ENCODE measurements at regions not wholly inside any gene's neighbourhood (a gene's known extent, or its start where the extent isn't known, plus 50 kb on each side); places are given as distances from the start of the nearest gene placed in this dataset.

DNA sequence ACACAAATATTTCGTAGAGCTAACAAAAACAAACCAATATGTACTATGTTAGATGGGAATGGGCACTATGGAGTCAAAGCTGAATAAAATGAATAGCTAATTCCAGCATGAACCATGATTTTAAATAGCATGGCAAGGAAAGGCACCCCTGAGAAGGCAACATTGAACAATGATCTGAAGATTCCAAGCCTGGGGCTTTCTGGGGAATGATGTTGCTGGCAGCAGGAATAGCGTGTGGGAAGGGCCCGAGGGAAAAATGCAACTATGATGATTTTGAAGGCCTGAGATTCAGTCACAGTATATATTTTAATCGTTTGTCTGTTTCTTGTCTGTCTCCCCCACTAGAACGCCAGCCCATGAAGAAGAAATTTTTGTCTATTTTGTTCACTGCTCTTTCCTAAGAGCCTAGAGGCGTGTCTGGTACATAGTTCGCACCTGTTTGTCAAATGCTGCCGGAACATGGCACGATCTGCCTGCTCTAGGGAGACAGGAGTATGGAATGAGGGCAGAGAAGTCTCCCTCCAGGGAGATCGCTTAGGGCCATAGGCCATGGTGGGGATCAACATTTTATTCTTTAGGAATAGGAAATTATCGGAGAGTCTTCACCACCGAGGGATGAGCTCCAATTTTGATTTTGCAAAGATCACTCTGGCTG is 84.8 kb upstream of the EYA2 start:
- in situ Hi-C loops (cut with HindIII; ENCODE audit: low pct_unique_long_range_greater_than_20kb, low sequenced_read_pairs) = no loop called here

DNA sequence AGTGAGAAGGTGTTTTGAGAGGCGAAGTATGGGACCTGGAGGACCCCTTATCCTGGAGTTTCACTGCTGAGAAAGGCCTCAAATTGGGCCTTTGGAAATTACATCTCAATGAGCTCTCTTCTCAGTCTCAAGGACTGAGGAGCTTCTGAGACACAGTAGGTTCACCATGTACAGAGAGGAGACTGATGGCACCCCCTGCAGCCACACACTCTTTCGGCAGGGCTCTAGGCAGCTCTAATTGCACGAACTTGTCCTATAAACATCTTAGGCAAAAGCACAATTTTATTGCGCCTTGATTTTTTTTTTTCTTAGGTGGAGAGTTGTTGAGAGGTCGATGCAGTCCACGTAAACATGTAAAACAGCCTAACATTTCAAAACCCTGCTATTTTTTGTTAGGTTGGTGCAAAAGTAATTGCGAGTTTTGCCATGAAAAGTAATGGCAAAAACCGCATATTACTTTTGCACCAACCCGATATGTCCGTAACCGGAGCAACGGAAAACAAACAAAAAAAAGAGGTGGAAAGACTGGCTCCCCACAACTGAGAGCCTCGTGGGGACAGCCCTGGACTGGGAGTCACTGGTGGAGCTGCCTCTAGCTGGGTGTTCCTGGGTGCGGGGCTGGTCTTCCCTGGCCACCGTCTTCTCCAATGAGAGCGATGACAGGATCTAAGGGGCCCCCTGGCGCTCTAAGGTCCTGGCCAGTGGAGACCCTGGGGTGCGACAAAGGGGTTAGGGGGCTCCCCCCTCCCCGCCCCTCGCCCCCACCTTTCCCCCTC is 84.0 kb upstream of the EYA2 start:
- in situ Hi-C loops (cut with HindIII; ENCODE audit: low pct_unique_long_range_greater_than_20kb, low sequenced_read_pairs) = no loop called here
- DNase-seq (ENCODE audit: low read depth) = no peak

More for the DNA sequence above, 84.8 kb upstream of the EYA2 start:
- no peak for DNase-seq (ENCODE audit: low read depth)

DNA sequence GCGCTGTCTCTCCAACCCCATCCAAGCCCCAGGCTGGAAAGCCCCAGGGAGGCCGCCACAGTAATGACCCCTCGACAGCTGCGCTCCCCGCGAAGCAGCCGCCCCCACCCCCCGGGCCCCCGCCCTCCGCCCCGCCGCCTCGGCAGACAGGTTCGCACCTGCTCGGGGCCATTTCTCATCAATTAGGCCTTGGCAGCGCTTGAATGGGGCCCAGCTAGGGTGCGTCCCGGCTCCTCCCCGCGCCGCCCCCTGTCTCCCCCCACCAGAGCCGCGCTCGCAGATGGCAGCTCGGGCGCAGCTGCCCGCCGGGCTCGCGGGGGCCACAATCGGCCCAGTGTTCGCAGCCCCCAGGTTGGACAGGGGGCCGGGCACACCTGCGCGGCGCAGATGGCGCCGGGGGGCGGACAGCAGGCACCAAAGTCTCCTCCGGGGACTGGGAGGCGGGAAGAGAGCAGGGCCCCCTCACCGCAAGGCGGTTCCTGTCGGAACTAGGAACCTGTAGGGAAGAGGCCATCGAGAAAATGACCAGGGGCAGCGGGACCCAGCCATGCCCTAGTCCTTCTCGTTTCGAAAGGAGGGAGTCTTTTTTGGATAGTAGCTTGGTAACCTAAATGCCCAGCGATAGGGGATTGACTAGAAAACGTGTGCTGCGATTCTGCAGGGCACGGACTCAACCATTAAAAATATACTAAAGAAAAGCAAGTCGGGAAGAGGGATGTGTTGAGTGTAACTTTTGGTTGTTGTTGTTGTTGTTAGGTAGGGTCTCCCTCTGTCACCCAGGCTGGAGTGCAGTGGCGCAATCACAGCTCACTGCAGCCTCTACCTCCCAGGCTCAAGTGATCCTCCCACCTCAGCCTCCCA is 83.2 kb upstream of the EYA2 start:
- in situ Hi-C loops (cut with HindIII; ENCODE audit: low pct_unique_long_range_greater_than_20kb, low sequenced_read_pairs) = no loop called here
- DNase-seq (ENCODE audit: low read depth) = no peak

DNA sequence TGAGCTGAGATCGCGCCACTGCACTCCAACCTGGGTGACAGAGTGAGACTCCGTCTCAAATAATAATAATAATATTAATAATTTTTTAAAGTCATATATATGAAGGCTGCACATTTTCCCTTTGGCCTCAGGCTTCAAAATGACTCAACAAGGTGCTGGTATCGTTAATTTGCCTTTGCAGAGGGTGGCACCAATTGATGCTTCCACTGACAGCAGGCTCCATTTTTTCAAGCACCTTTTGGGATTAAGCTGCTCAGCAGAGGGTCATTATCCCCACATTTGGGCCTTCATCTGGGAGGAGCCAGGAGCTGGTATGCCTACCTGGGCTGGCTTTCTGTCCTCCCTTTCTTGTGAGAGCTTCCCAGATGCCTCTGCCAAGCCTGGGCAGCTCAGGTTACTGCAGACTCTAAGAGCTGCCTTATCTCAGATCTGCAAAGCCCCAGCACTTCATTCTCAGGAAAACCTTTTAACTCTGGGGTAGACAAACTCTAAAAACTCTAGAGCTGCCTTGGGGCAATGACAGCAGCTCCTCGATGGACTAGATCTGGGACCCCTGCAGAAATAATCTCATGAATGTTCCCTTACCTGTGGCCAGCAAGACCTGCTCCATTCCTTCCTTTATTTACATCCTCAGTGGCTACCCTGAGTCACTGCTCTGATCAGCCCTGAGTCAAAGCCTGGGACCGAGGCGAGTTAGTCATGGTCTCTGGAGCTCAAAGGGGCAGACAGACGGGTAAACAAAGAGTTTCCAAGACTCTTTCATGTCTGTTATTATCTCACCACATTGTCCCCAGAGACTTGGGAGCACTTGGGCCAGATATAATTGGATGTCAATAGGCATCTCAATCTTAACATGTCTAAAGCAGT is 80.0 kb upstream of the EYA2 start:
- in situ Hi-C loops (cut with HindIII; ENCODE audit: low pct_unique_long_range_greater_than_20kb, low sequenced_read_pairs) = no loop called here
- peak; percentile 77 for DNase-seq (ENCODE audit: low read depth)

DNA sequence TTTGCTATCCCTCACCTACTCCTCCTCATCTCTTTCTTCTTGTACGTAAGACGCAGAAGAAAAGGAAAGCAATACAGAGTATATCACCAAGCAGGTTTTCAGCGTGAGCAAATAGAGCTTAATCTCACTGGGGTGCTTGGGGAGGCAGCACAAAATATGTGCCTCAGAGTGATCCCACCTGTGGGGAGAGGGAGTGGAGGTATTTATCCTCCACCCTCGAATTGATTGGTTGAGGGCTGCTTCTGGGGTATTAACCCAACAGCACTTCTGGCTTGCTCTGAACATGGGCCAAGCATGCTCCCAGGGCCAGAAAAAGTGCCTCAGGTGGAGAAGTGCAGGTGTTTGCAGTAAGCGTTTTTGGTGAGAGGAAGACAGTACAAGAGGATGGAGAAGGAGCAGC is 78.5 kb upstream of the EYA2 start:
- DNase-seq (ENCODE audit: low read depth) = no peak
- in situ Hi-C loops (cut with HindIII; ENCODE audit: low pct_unique_long_range_greater_than_20kb, low sequenced_read_pairs) = no loop called here

DNA sequence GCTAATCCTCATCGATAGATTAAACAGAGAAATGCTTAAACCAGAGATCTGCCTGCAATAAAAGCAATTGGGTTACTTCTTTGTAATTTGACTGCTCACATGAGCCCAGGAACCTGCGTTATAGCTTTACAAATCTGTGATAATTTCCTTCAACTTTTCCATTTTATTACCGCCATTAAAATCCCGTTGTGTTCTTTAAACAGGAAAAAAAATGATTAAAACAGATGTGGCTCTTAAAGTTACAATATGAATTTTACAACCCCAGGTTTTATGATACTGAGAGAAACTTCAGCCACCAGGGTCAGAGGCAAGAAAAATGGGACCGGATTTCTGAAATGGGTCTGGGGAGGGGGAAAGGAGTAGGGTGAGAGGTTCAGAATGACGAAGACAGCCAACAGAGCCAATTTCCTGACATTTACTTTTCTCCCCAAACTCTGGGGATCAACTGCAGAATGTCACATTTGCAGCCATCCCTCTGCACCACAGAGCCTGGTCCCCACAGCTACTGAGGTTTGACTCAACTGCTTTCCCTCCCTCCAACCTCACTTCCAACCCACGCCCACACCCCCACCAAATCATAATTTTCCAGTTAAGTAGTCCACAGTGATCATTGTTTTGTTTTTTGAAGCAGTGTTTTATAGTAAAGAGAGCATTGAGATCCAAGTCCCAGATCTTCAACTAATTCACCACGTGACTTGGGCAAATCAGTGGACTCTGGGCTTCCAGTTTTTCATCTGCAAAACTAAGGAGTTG is 77.6 kb upstream of the EYA2 start:
- in situ Hi-C loops (cut with HindIII; ENCODE audit: low pct_unique_long_range_greater_than_20kb, low sequenced_read_pairs) = no loop called here
- no peak for DNase-seq (ENCODE audit: low read depth)

DNA sequence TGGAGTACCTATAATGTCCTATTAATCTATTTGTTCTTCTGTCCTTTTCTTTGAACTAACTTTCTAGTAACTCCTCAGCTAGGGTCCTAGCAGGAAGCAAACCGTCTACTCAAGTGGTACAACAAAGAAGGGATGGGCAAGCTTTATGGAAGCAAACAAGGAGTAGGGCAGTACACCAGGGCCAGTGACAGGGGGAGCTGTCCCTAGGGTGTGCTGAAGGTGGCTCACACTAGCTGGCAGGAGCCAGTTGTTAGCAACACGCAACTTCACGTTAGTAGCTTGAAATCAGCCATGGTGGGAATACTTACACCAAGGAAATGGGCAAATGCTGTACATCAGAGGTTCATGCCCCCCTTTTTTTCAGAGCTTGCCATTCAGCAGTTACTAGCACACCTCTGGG is 74.0 kb upstream of the EYA2 start:
- no peak for DNase-seq (ENCODE audit: low read depth)
- in situ Hi-C loops (cut with HindIII; ENCODE audit: low pct_unique_long_range_greater_than_20kb, low sequenced_read_pairs) = no loop called here

DNA sequence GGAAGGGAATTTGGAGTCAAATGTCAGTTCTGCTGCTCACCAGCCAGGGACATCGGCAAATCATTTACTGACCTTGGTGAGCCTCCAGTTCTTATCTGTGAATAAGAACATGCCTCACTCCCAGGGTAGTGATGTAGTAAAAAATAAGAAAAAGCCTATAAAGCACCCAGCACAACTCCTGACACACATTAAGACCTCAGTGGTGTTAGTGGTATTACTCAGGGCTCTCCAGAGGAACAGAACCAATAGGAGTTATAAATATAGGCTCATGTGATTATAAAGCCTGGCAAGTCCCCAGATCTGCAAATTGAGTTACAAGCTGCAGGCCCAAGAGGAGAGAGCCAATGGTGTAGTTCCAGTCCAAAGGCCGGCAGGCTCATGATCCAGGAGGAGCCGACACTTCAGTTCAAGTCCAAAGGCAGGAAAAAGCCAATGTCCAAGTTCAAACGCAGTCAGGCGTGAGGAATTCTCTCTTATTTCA is 71.3 kb upstream of the EYA2 start:
- no peak for DNase-seq (ENCODE audit: low read depth)
- in situ Hi-C loops (cut with HindIII; ENCODE audit: low pct_unique_long_range_greater_than_20kb, low sequenced_read_pairs) = no loop called here

DNA sequence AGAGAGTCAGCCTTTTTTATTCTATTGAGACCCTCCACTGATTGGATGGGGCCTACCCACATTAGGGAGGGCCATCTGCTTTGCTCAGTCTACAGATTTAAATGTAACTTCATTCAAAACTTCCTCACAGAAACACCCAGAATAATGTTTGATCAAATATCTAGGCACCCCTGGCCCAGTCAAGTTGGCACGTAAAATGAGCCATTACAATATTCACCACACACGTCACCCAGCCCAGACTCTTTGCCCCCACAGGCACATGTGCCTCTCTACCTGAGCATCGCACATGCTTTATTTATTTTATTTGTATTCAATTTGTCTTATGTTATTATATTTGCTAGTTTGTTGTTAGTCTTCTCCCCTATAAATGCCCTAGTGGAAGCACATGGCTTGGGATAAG is 70.9 kb upstream of the EYA2 start:
- DNase-seq (ENCODE audit: low read depth) = no peak
- in situ Hi-C loops (cut with HindIII; ENCODE audit: low pct_unique_long_range_greater_than_20kb, low sequenced_read_pairs) = no loop called here

DNA sequence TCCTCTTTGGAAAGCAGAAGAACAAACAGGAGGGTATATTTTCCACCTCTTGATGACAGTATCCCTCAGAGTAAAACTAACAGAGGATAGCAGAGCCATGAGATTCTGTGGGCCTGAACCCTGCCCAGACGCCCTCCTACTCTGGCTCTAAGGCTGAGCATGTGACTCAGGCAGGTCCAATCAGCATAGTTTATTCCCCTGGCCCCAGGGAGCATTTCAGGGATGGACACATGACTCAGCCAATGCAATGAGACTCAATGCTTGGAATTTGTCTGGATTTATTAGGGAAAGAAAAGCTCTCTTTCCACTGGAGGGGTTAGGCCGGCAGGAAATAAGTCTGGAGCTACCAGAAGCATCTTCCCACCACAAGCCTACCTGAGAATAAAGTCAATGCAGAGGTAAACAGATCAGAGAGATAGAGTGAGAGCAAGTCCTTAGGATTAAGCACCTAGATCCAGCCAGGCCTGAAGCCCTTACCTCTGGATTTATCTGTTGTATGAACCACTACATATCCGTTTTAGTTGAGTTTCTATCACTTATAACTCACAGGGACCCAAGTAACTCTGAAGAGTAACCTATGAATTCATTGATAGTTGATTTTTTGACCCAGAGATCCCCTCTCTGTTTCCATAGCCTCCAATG is 68.2 kb upstream of the EYA2 start:
- DNase-seq (ENCODE audit: low read depth) = no peak
- in situ Hi-C loops (cut with HindIII; ENCODE audit: low pct_unique_long_range_greater_than_20kb, low sequenced_read_pairs) = no loop called here

DNA sequence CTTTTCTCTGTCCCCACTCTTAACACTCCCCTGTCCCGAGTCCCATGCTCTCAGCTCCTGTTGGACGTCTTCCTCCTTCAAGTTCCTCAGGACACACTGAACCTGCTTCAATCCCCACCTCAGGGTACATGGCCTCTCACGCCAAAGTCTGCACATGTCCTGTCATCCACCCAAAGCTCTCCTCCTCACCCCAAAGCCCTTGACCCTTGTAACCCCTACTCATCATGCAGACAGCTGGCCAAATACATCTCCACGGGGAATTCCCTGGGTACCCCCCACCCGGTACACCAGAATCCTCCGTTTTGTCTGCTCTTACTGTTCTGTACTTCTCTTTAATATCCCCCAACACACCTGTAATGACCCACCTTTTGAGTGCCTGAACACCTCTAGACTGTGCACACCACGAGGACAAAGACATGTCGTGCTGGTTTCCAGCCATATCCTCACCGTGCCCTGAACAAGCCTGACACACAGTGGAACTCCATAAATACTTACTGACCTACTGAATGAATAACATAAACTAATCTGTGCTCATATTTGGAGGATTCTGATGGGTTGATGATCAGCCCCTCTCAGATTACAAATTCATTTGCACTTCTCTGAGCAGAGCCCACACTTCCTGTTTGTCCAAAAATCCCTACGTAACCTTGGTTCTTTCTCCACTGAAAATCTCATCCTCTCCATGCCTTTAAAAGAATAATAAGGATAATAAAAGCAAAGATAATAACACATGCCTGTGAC is 66.8 kb upstream of the EYA2 start:
- in situ Hi-C loops (cut with HindIII; ENCODE audit: low pct_unique_long_range_greater_than_20kb, low sequenced_read_pairs) = no loop called here
- no peak for DNase-seq (ENCODE audit: low read depth)

DNA sequence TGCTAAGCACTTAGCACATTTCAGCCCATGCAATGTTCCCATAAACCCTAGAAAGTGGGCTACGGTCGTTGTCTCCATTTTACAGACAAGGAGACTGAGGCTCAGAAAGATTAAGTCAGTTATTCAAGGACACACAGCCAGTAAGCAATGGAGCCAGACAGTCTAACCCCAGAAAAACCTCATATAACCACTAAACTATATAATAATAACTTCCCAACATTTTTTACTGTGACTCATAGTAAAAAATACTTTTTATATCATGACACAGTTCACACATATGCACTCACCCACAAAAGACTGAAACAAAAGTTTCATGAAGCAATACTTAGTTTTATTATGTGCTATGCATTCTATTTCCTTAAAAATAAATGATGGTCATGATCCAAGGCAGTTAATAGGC is 66.2 kb upstream of the EYA2 start:
- in situ Hi-C loops (cut with HindIII; ENCODE audit: low pct_unique_long_range_greater_than_20kb, low sequenced_read_pairs) = no loop called here

DNA sequence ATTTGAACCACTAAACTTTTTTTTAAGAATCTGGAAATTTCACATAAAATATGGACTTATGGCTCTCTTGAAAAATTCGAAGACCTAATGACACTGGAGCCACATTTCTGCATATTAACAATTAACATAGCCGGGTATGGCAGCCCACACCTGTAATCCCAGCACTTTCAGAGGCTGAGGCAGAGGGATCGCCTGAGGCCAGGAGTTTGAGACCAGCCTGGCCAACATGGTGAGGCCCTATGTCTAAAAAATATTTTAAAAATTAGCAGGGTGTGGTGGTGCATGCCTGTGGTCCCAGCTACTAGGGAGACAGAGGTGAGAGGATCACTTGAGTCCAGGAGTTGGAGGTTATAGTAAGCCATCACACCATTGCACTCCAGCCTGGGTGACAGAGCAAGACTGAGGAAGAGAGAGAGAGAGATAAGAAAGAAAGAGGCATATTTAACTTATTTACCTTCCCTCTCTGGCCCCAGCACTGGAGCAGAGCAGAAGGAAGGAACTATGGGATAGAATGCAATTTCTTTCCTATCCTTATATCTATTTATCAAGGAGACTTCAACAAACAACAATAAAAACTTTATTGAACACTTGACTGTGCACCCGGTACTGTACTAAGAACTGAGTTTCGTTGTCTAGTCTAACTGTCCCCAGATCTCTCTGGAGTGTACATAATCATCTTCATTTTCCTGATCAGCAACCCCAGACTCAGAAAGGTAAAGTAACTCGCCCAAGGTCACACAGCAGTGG is 63.6 kb upstream of the EYA2 start:
- in situ Hi-C loops (cut with HindIII; ENCODE audit: low pct_unique_long_range_greater_than_20kb, low sequenced_read_pairs) = no loop called here
- DNase-seq (ENCODE audit: low read depth) = no peak

More for the DNA sequence above, 66.2 kb upstream of the EYA2 start:
- DNase-seq (ENCODE audit: low read depth) = no peak

DNA sequence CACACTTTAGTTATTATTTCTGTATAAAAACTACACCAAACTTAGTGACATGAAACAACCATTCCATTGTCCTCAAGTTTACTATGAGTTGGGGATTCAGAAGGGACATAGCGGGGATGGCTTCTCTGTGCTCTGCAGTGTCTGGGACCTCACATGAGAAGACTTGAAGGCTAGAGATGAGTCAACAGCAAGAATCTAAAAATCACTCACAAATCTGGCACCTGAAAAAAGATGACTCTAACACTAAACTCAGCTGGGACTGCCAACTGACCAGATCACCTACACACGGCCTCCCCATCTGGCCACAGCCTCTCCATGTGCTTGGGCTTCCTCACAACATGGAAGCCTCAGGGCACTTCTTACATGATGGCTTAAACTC is 63.0 kb upstream of the EYA2 start:
- in situ Hi-C loops (cut with HindIII; ENCODE audit: low pct_unique_long_range_greater_than_20kb, low sequenced_read_pairs) = no loop called here
- DNase-seq (ENCODE audit: low read depth) = no peak

DNA sequence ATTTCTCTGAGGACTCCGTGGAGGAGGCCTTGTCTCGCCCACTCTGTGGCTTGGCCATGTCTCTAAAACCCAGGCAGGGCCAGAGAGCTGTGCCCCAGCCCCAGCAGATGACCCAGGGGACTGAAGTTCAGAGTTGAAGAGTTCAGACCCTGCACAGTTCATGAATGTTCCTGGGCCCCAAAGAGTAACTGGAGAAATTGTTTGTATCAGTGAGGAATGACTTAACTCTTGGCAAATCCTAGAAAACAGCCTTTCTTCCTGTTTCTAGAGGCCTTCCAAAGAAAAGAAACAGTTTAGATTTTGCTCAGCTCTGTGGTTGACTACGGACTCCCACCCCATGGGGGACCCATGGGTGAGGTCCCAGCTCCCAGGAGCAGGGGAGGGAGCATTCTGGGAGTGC is 62.1 kb upstream of the EYA2 start:
- DNase-seq (ENCODE audit: low read depth) = no peak
- in situ Hi-C loops (cut with HindIII; ENCODE audit: low pct_unique_long_range_greater_than_20kb, low sequenced_read_pairs) = no loop called here

DNA sequence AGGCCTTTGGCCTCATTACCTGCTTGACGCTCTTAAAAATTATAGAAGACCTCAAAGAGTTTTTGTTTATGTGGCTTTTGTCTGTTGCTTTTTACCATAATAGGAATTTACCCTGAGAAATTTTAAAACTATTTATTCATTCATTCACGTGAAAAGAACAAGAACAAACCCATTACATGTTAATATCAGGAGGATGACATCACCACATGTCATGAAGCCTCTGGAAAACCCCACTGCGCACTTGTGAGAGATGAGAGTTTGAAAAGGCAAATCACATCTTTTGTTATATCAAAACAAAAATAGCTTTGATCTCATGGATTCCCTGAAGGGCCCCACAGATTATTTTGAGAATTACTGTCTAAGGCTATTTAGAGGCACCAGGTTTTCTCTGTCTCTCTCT is 61.3 kb upstream of the EYA2 start:
- in situ Hi-C loops (cut with HindIII; ENCODE audit: low pct_unique_long_range_greater_than_20kb, low sequenced_read_pairs) = no loop called here
- no peak for DNase-seq (ENCODE audit: low read depth)

Measured in Caki2 (cell line).